HCT116 (cell line): ENCODE measurements at regions not wholly inside any gene's neighbourhood (a gene's known extent, or its start where the extent isn't known, plus 50 kb on each side); places are given as distances from the start of the nearest gene placed in this dataset.

Source experiments
- CTCF ChIP-seq, 3 experiments: fragments of 200-600 bp in 1 of 3; sonication (generic) in 1 of 3; IDR thresholded peaks in 2 of 3; conservative IDR thresholded peaks in 1 of 3; 2 replicates each; pipeline ENCODE4 v1.5.1; 2012 to 2017; ENCODE audit warnings: low read depth in 2 of 3, low read length in 2 of 3, antibody characterized with exemption in 1 of 3, borderline replicate concordance in 1 of 3, control low read depth in 1 of 3, mild to moderate bottlenecking in 1 of 3, mixed read lengths in 1 of 3, mixed run types in 1 of 3, moderate library complexity in 1 of 3; ENCODE audit not compliant: insufficient read depth in 1 of 3
- POLR2A ChIP-seq: IDR thresholded peaks from 2 replicates; pipeline ENCODE4 v1.7.0; 2011; ENCODE audit warnings: borderline replicate concordance; ENCODE audit not compliant: insufficient read depth, insufficient read length; ENCODE audit errors: extremely low read depth

DNA sequence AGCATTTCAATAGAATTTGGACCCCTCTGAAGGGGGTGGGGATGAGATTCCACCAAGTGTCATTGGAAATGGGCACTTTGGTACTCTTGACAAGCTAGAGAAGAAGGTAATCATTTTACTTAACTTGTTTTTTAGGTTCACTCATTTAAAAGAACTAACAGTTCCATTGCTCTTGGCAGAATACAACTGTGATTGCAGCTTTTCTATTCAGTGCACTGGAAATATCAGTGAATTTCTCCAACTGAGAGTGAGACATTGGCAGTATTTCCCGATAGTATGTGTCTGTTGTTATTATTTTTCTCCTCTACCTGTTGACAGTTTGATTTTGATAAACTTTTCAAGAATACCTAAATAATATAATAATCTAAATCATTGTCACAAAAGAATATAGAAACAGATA lies 1356.7 kb upstream of the NXPH2 start:
- TF ChIP-seq CTCF (IDR thresholded peaks at IDR 0.05 in 2 of 3, conservative IDR thresholded peaks at IDR 0.05 in 1 of 3; ENCODE audit: borderline replicate concordance in 1 of 3, insufficient read depth in 1 of 3, low read depth in 2 of 3, low read length in 2 of 3) (no peak), POLR2A (no peak)
